Right cardiac atrium (tissue), 5 donors: ENCODE measurements at regions not wholly inside any gene's neighbourhood (a gene's known extent, or its start where the extent isn't known, plus 50 kb on each side); places are given as distances from the start of the nearest gene placed in this dataset.
"Not testable (repeated sequence)": the region's sequence is repeated elsewhere in the genome, so short reads cannot be mapped to it uniquely, and the experiment has no call there.

Source experiments
- ATAC-seq, 2 donors: fragments of 200-7000 bp; cut with Tn5 transposase; one replicate each; pipeline versions ENCODE4 v1.8.0 to v1.9.1; 2020; ENCODE audit warnings: moderate library complexity in 2 of 2, mild to moderate bottlenecking in 1 of 2
- DNase-seq, 3 donors: peaks; one replicate each; pipeline ENCODE4 v3.0.0-alpha.2; 2020
- H3K27ac ChIP-seq: one replicate; pipeline ENCODE4 v1.5.1; 2013; ENCODE audit warnings: mild to moderate bottlenecking, low read length, control low read depth, moderate library complexity
- H3K27me3 ChIP-seq: one replicate; pipeline ENCODE4 v1.6.1; 2013; ENCODE audit not compliant: control insufficient read depth, insufficient read depth
- H3K4me1 ChIP-seq: one replicate; pipeline ENCODE4 v1.6.1; 2013; ENCODE audit warnings: low read length; ENCODE audit not compliant: control insufficient read depth, insufficient read depth
- H3K4me3 ChIP-seq: one replicate; pipeline ENCODE4 v1.5.1; 2013; ENCODE audit warnings: low read length, control low read depth
- H3K9me3 ChIP-seq: one replicate; pipeline ENCODE4 v1.6.1; 2013; ENCODE audit warnings: low read length; ENCODE audit not compliant: control insufficient read depth
- WGBS: extraction: QIAGEN DNeasy Blood & Tissue Kit; methylation state at CpG from one replicate; pipeline ENCODE4 v1.1.7; 2013; 5-methylcytosine and 5-hydroxymethylcytosine counted together
- intact Hi-C, 4 donors: fragments of 100-400 bp; cut with DNase I; formaldehyde crosslinking; loops; one replicate each; pipeline versions ENCODE4 v1.11.0 to v1.14.0; 2022 to 2023
- donor health status: healthy with polysubstance abuse.
- donor health status: DM: no; HTN: yes; CAD: no.
- donor health status: DM: no; HTN: no; CAD: no.
- donor health status: DM: no; HTN: yes; CAD: no; lungs with severe emphysema.
- donor health status: DM: yes; HTN: yes; CAD: no.

DNA sequence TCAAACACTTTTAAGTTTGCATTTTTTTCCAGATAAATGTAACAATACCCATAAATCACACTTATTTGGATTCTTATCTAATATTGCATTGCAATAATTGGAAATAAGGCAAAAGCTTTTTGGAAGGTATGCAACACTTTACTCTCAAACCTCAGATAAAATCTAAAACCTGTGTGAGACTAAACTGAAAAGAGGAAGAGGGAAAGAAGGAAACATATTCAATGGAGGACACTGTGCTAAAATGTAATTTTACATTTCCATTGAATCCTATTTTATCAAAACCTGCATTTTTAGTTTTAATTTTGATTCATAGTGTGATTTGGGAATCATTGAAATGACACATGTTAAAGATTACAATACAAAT lies 99.4 kb downstream of the HPGD start:
- H3K4me1 ChIP-seq = peaks cover 1% of the 10 kb centered on the region
- no peaks in the 10 kb centered on the region for H3K27me3 ChIP-seq
- no peak overlapping the region for H3K4me3 ChIP-seq
- ATAC-seq (no peak), DNase-seq (no peak)
- no peaks in the 10 kb centered on the region for H3K9me3 ChIP-seq
- H3K27ac ChIP-seq = no peak overlapping the region
- intact Hi-C loops = no loop called here

DNA sequence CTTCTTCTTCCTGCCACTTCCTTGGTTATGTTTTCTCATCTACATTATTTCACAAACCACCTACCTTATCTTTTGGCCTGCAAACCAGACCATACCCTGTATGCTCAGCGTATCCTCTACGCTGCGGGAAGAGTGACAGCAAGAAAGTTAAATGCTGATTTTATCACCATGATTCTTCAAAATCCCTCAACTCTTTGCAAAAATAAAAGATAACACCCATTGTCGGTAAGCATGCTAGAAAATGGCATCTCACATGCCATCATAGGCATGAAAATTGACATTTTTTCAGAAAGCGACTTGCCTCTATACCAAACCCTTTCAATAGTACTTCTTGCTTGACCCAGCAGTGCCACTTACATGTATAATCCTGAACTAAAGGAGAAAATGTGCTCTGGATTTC lies 102.0 kb downstream of the HPGD start:
- no peak for ATAC-seq
- DNase-seq = no peak
- Histone ChIP-seq H3K4me3 (no peak overlapping the region), H3K4me1 (peaks cover 1% of the 10 kb centered on the region), H3K27me3 (no peaks in the 10 kb centered on the region), H3K9me3 (no peaks in the 10 kb centered on the region), H3K27ac (no peak overlapping the region)
- 49% methylated on average over 5 of the region's 5 CpGs for WGBS
- intact Hi-C loops = no loop called here

DNA sequence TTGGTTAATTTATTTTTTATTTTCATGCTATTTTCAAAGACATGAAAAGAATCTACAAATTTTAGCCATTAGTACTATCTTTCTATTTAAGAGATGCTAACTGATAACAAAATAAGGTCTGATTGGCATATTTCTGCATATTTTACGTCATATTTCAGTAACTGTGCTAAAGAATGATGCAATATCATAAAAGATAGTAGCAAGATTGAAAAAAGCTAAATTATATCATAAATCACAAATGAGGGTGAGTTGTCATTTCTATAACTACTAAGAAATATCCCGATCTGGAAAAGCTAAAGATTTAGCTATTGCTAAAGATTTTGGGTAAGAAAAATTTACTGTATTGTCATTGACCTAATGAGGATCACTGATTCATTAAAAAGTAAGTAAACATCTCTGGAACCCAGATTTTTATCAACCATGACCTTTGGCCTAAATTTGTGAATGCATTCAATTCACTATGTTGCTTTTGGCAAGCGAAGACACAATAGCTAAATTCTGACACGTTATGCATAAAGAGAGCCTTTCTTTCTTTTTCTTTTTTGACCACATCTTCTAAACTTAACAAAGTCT lies 103.6 kb downstream of the HPGD start:
- H3K4me1 ChIP-seq = peaks cover 1% of the 10 kb centered on the region
- H3K9me3 ChIP-seq = no peaks in the 10 kb centered on the region
- 69% methylated on average over 4 of the region's 4 CpGs for WGBS
- H3K27ac ChIP-seq = no peak overlapping the region
- DNase-seq (no peak), ATAC-seq (no peak)
- no peak overlapping the region for H3K4me3 ChIP-seq
- H3K27me3 ChIP-seq = no peaks in the 10 kb centered on the region
- intact Hi-C loops = no loop called here

DNA sequence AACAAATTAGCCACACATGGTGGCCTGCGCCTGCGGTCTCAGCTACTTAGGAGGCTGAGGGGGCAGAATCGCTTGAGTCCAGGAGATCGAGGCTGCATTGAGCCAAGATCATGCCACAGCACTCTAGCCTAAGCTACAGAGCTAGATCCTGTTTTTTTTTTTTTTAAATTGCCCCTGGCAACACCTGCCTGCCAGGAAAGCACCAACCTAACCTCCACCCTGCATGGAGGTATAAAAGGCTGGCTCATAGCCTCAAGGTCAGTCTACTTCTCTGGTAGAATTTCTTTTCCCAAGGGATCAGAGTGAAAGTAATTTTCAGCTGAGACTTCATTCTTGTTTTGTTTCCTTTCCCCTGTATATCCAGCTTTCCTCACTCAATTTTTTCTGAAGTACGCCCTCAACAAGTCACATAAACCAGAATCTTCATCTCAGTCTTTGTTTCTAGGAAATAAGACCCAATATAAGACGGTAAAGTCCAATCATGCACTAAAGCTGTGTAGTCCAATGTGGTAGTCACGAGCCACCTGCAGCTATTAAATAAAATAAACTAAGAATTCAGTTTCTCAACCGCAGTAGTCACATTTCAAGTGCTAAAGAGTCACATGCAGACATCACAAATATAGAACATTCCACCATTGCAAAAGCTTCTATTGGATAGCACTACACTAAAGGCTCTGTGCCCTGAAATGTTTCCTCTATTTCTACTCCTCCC lies 113.3 kb downstream of the HPGD start:
- no peaks in the 10 kb centered on the region for H3K9me3 ChIP-seq
- H3K4me3 ChIP-seq = no peak overlapping the region
- DNase-seq (no peak), ATAC-seq (no peak)
- no peak overlapping the region for H3K27ac ChIP-seq
- no peaks in the 10 kb centered on the region for H3K4me1 ChIP-seq
- no peaks in the 10 kb centered on the region for H3K27me3 ChIP-seq
- 94% methylated on average over 8 of the region's 8 CpGs for WGBS
- intact Hi-C loops = no loop called here

DNA sequence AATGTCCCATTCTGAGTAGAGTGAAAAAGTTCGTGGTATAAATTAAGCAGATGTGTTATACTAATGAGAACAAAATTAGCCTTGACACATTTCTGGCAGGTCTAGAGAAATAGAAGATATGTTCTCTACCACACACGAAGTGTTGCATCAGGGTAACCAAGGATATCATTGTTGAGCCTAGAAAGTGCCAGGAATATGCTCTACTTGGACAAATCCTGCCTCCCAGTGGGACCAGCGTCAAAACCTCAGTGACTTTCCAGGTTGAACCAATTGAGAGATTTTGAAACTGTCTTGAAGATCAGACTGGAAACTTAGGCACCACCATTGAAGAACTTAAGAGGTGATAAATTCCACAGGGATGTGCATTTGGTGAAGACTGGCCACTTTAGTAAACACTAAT lies 115.9 kb downstream of the HPGD start:
- intact Hi-C loops = no loop called here
- no peaks in the 10 kb centered on the region for H3K9me3 ChIP-seq
- H3K27me3 ChIP-seq = no peaks in the 10 kb centered on the region
- no peak overlapping the region for H3K27ac ChIP-seq
- H3K4me3 ChIP-seq = no peak overlapping the region
- ATAC-seq = peak in 1 of 2 donors; percentile 47
- H3K4me1 ChIP-seq = no peaks in the 10 kb centered on the region
- DNase-seq = peak in 2 of 3 donors; percentile 26 to 52
- WGBS = 42% methylated on average over 3 of the region's 3 CpGs

DNA sequence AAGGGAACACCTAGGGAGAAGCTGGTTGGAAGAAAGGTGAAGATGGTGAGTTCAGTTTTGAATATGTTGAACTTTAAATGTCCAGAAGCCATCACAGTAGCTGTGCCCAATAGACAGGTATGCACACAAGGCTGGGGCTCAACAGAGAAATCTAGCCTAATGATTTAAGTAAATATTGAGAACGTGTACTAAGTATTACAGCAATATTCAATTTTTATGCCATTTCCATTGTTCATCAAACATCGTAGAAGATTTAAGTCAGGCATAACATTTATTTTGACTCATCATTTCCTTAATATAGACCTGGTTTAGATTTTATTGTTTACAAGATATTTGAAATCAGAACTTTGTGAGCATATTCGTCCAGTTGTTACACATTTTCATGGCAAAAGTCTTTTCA lies 116.4 kb downstream of the HPGD start:
- no peak for DNase-seq
- no peak for ATAC-seq
- no peaks in the 10 kb centered on the region for H3K27me3 ChIP-seq
- H3K4me3 ChIP-seq = no peak overlapping the region
- WGBS = 75% methylated on average over 3 of the region's 3 CpGs
- H3K4me1 ChIP-seq = no peaks in the 10 kb centered on the region
- no peaks in the 10 kb centered on the region for H3K9me3 ChIP-seq
- intact Hi-C loops = no loop called here
- H3K27ac ChIP-seq = no peak overlapping the region

DNA sequence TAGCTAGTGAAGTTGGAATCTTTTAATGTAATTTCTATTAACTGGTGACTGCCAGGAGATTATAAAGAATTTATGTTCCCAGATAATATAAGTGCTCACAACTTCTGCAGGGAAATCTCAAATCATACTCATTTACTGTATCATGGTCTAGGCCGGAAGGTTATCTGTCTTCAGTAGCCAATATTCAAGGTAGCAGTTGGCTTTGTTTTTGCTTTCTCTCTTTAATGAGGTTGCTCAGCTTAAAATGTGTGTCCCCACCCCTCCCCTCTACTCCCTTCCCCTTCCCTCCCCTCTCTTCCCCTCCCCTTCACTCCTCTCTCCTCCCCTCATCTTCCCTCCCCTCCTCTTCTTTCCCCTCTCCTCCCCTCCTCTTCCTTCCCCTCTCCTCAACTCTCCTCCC lies 117.6 kb downstream of the HPGD start:
- no peak for DNase-seq
- H3K9me3 ChIP-seq = no peaks in the 10 kb centered on the region
- no peaks in the 10 kb centered on the region for H3K4me1 ChIP-seq
- H3K4me3 ChIP-seq = no peak overlapping the region
- ATAC-seq = no peak
- WGBS = 93% methylated on average over 1 of the region's 1 CpG
- intact Hi-C loops = no loop called here
- no peaks in the 10 kb centered on the region for H3K27me3 ChIP-seq
- no peak overlapping the region for H3K27ac ChIP-seq

DNA sequence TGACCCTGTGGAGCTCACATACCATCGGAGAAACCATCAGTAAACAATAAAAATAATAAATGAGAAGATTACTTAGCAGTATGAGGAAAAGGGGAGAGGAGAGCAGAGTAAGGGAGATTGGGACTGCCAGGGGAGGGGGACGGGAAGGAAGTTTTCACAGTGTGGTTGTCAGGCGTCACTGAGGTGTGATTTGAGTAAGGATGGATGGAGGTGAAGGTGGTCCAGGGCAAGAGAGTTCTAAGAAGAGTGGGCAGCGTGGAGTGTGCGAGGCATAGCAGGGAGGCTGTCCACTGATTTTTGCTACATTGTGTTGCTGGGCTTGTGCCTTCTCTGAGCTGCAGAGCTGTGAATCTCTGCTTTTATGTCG lies 119.1 kb downstream of the HPGD start:
- Histone ChIP-seq H3K27ac (no peak overlapping the region), H3K27me3 (no peaks in the 10 kb centered on the region), H3K4me3 (no peak overlapping the region), H3K9me3 (no peaks in the 10 kb centered on the region), H3K4me1 (peaks cover 1% of the 10 kb centered on the region)
- intact Hi-C loops = no loop called here
- DNase-seq = no peak
- 53% methylated on average over 6 of the region's 6 CpGs for whole genome bisulfite sequencing
- ATAC-seq = no peak

DNA sequence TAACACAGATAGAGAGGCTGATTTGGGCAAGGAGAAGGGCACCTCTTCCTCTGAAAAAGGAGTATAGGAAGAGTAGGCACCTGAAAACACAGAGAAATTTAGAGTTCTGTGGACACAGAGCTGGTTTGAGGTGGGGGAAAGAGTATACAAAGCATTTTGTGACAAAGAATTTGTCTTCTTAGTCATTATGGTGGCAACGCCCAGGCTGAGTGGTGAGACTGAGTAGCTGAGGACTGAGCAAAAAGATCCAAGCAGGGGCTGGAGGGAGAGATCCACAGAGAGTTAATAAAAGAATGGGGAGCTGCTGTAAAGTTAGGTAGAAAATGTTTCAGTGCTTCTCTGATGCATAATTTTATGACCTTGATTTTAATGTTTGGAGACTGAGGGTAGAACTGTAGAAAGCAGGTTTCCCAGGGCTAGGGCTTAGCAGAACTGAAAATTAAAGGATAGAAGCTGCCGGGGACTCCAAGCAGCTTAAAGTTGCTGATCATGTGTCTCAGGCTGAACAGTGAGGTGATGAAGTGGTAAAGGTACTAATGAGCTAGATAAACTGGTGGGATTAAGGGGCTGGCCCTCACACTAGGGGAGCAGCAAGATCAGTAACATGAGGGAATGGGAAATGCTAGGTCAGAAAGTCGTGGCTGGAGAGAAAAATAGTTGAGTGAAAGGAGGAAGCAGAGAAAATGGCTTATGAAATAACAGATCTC lies 118.9 kb downstream of the CEP44 start:
- DNase-seq (no peak), ATAC-seq (no peak)
- Histone ChIP-seq H3K4me3 (no peak overlapping the region), H3K4me1 (peaks cover 1% of the 10 kb centered on the region), H3K27ac (no peak overlapping the region), H3K9me3 (no peaks in the 10 kb centered on the region), H3K27me3 (no peaks in the 10 kb centered on the region)
- 56% methylated on average over 3 of the region's 3 CpGs for WGBS
- intact Hi-C loops = no loop called here

DNA sequence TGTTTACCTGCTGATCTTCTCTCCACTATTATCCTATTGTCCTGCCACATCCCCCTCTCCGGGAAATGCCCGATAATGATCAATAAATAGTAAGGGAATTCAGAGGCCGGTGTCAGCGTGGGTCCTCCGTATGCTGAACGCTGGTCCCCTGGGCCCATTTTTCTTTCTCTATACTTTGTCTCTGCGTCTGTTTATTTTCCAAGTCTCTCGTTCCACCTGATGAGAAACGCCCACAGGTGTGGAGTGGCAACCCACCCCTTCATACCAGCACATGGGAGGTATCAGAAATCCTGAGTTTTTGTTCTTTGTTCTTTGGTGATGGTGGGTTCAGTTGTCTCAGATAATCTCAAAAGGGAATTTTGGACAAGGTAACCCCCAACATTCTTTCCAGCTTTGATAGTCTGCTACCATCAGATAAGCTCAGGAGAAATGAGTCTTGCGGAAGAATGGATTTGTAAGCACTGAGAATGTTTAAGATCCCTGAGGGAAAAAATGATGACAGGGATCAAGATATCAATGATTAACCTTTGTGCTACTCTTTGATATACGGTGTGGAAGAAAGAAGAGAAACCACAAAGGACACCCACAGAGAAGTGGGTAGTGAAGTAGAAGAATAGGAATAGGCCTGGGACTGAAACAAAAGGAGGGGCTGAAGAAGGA lies 117.9 kb downstream of the CEP44 start:
- intact Hi-C loops = no loop called here
- ATAC-seq = no peak
- Histone ChIP-seq H3K9me3 (no peaks in the 10 kb centered on the region), H3K4me1 (peaks cover 1% of the 10 kb centered on the region), H3K4me3 (no peak overlapping the region), H3K27me3 (no peaks in the 10 kb centered on the region), H3K27ac (no peak overlapping the region)
- DNase-seq = no peak
- 72% methylated on average over 11 of the region's 11 CpGs for WGBS

DNA sequence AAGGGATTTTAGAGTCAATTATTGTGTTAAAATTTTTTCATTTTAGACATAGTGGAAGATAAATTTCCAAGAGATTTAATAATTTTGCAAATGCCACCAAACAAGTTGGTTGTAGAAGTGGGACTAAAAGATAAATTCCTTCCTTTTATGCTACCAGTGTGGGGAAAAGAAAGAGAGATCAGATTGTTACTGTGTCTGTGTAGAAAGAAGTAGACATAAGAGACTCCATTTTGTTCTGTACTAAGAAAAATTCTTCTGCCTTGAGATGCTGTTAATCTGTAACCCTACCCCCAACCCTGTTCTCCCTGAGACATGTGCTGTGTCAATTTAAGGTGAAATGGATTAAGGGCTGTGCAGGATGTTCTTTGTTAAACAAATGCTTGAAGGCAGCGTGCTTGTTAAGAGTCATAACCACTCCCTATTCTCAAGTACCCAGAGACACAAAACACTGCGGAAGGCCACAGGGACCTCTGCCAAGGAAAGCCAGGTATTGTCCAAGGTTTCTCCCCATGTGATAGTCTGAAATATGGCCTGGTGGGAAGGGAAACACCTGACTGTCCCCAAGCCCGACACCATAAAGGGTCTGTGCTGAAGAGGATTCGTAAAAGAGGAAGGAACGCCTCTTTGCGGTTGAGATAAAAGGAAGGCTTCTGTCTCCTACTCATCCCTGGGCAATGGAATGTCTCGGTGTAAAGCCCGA lies 117.0 kb downstream of the CEP44 start:
- H3K4me3 ChIP-seq, H3K4me1 ChIP-seq, H3K27ac ChIP-seq, ATAC-seq, H3K27me3 ChIP-seq, DNase-seq, intact Hi-C loops, H3K9me3 ChIP-seq: not testable (repeated sequence)
- WGBS = 67% methylated on average over 8 of the region's 8 CpGs
